NCI-H2196 treated with DMSO at 0.1 percent for 48 hours (cell line): ENCODE measurements at regions not wholly inside any gene's neighbourhood (a gene's known extent, or its start where the extent isn't known, plus 50 kb on each side); places are given as distances from the start of the nearest gene placed in this dataset.

Source experiments
- DNase-seq: peaks from one replicate; lab custom pipeline; 2025; ENCODE audit not compliant: unreplicated experiment; lab: John Stamatoyannopoulos, UW

GRCh38 chr14:104355101-104356019 is 217.0 kb downstream of the KIF26A start:
- DNase-seq = no peak

- no peak for DNase-seq
Measured at GRCh38 chr14:104356020-104356737, 217.8 kb downstream of the KIF26A start.

- no peak for DNase-seq
Measured at GRCh38 chr14:104356738-104357688, 218.6 kb downstream of the KIF26A start.

- DNase-seq = no peak
Measured at GRCh38 chr14:104357689-104358527, 219.5 kb downstream of the KIF26A start.

- no peak for DNase-seq
Measured at GRCh38 chr14:104358528-104359300, 220.3 kb downstream of the KIF26A start.

GRCh38 chr14:104359301-104359968 is 220.1 kb upstream of the C14orf180 start:
- no peak for DNase-seq

- DNase-seq = no peak
Measured at GRCh38 chr14:104359969-104360442, 219.6 kb upstream of the C14orf180 start.

GRCh38 chr14:104360501-104360900 is 219.1 kb upstream of the C14orf180 start:
- DNase-seq = no peak

- DNase-seq = no peak
Measured at GRCh38 chr14:104361101-104361591, 218.4 kb upstream of the C14orf180 start.

GRCh38 chr14:104361921-104362681 is 217.5 kb upstream of the C14orf180 start:
- no peak for DNase-seq

- DNase-seq = no peak
Measured at GRCh38 chr14:104362761-104363605, 216.6 kb upstream of the C14orf180 start.

- DNase-seq = no peak
Measured at GRCh38 chr14:104363891-104364760, 215.4 kb upstream of the C14orf180 start.

GRCh38 chr14:104364830-104365229 is 214.7 kb upstream of the C14orf180 start:
- DNase-seq = no peak

GRCh38 chr14:104366931-104367865 is 212.4 kb upstream of the C14orf180 start:
- DNase-seq = no peak
